ENCODE measurements at regions not wholly inside any gene's neighbourhood (a gene's known extent, or its start where the extent isn't known, plus 50 kb on each side); places are given as distances from the start of the nearest gene placed in this dataset.

GRCh38 chr2:57296795-57297517 lies 749.6 kb upstream of the VRK2 start:
- Mint-ChIP-seq H3K4me1 (ENCODE audit: unreplicated experiment) (no peaks in the 10 kb centered on the region), H3K9me3 (ENCODE audit: unreplicated experiment) (no peaks in the 10 kb centered on the region), H3K27ac (ENCODE audit: unreplicated experiment) (no peak overlapping the region), H3K36me3 (ENCODE audit: unreplicated experiment) (no peaks in the 10 kb centered on the region), H3K4me3 (ENCODE audit: unreplicated experiment) (no peak overlapping the region), H3K27me3 (ENCODE audit: unreplicated experiment) (peaks cover 7% of the 10 kb centered on the region)
- no peak for DNase-seq (ENCODE audit: extremely low spot score, unreplicated experiment)
- TF ChIP-seq, protein P1, sequence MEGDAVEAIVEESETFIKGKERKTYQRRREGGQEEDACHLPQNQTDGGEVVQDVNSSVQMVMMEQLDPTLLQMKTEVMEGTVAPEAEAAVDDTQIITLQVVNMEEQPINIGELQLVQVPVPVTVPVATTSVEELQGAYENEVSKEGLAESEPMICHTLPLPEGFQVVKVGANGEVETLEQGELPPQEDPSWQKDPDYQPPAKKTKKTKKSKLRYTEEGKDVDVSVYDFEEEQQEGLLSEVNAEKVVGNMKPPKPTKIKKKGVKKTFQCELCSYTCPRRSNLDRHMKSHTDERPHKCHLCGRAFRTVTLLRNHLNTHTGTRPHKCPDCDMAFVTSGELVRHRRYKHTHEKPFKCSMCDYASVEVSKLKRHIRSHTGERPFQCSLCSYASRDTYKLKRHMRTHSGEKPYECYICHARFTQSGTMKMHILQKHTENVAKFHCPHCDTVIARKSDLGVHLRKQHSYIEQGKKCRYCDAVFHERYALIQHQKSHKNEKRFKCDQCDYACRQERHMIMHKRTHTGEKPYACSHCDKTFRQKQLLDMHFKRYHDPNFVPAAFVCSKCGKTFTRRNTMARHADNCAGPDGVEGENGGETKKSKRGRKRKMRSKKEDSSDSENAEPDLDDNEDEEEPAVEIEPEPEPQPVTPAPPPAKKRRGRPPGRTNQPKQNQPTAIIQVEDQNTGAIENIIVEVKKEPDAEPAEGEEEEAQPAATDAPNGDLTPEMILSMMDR (IDR thresholded peaks at IDR 0.05) = no peak

GRCh38 chr2:57313678-57314077 lies 732.9 kb upstream of the VRK2 start:
- Mint-ChIP-seq H3K36me3 (ENCODE audit: unreplicated experiment) (no peaks in the 10 kb centered on the region), H3K9me3 (ENCODE audit: unreplicated experiment) (peaks cover 5% of the 10 kb centered on the region), H3K4me1 (ENCODE audit: unreplicated experiment) (no peaks in the 10 kb centered on the region), H3K27ac (ENCODE audit: unreplicated experiment) (no peak overlapping the region), H3K27me3 (ENCODE audit: unreplicated experiment) (peaks cover 15% of the 10 kb centered on the region), H3K4me3 (ENCODE audit: unreplicated experiment) (no peak overlapping the region)
- TF ChIP-seq, protein P1 (IDR thresholded peaks at IDR 0.05) = no peak
- no peak for DNase-seq (ENCODE audit: extremely low spot score, unreplicated experiment)

- Mint-ChIP-seq H3K27ac (ENCODE audit: unreplicated experiment) (no peak overlapping the region), H3K36me3 (ENCODE audit: unreplicated experiment) (no peaks in the 10 kb centered on the region), H3K9me3 (ENCODE audit: unreplicated experiment) (peaks cover 5% of the 10 kb centered on the region), H3K4me1 (ENCODE audit: unreplicated experiment) (no peaks in the 10 kb centered on the region), H3K4me3 (ENCODE audit: unreplicated experiment) (no peak overlapping the region), H3K27me3 (ENCODE audit: unreplicated experiment) (peaks cover 15% of the 10 kb centered on the region)
- DNase-seq (ENCODE audit: extremely low spot score, unreplicated experiment) = no peak
- TF ChIP-seq, protein P1 (IDR thresholded peaks at IDR 0.05) = no peak
Measured at GRCh38 chr2:57314682-57315081, 731.9 kb upstream of the VRK2 start.

DNA sequence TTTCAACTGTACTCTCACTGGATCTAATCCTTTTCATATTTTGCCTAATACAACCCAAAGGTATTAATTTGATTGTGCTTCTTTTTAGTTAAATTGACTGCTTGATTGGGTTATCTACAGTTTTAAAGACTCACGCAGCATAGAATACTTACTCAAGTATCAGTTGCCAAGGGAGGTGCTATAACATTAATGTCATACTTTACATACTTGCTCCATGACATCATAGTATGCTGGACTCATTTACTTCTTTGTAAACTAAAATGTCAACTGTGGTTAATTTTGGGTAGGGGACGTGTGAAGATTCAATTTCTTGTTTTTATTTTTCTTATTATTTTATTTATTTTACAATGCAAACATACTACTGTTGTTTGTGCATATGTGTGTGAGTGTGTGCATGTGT lies 716.2 kb upstream of the VRK2 start:
- Mint-ChIP-seq H3K4me1 (ENCODE audit: unreplicated experiment) (peaks cover 6% of the 10 kb centered on the region), H3K9me3 (ENCODE audit: unreplicated experiment) (peaks cover 4% of the 10 kb centered on the region), H3K27ac (ENCODE audit: unreplicated experiment) (no peak overlapping the region), H3K36me3 (ENCODE audit: unreplicated experiment) (no peaks in the 10 kb centered on the region), H3K27me3 (ENCODE audit: unreplicated experiment) (no peaks in the 10 kb centered on the region), H3K4me3 (ENCODE audit: unreplicated experiment) (no peak overlapping the region)
- DNase-seq (ENCODE audit: extremely low spot score, unreplicated experiment) = no peak
- TF ChIP-seq, protein P1 (IDR thresholded peaks at IDR 0.05) = no peak

DNA sequence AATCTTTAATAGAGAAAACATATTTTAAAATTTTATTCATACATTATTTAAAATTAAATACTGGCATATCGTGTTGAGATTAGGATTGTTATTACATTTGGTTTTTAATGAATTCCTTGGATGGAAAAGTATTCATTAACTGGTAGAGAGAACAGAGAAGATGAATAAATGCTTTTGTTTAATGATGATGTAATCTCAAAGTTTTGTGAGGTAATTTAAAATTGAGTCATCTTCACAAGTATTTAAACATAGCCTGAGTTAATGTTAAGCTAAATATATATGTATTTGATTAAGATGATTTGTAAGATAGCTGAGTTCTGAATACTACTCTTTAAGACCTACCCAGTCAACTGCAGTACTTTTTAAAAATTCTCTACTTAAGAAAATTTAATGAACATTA lies 713.4 kb upstream of the VRK2 start:
- Mint-ChIP-seq H3K4me3 (ENCODE audit: unreplicated experiment) (no peak overlapping the region), H3K4me1 (ENCODE audit: unreplicated experiment) (peaks cover 6% of the 10 kb centered on the region), H3K27me3 (ENCODE audit: unreplicated experiment) (no peaks in the 10 kb centered on the region), H3K36me3 (ENCODE audit: unreplicated experiment) (no peaks in the 10 kb centered on the region), H3K9me3 (ENCODE audit: unreplicated experiment) (no peaks in the 10 kb centered on the region), H3K27ac (ENCODE audit: unreplicated experiment) (no peak overlapping the region)
- no peak for DNase-seq (ENCODE audit: extremely low spot score, unreplicated experiment)
- TF ChIP-seq, protein P1 (IDR thresholded peaks at IDR 0.05) = no peak
